ENCODE measurements at regions not wholly inside any gene's neighbourhood (a gene's known extent, or its start where the extent isn't known, plus 50 kb on each side); places are given as distances from the start of the nearest gene placed in this dataset.

GRCh38 chr10:60508037-60508436 lies 118.4 kb upstream of the ANK3 start:
- no peak for FAIRE-seq

DNA sequence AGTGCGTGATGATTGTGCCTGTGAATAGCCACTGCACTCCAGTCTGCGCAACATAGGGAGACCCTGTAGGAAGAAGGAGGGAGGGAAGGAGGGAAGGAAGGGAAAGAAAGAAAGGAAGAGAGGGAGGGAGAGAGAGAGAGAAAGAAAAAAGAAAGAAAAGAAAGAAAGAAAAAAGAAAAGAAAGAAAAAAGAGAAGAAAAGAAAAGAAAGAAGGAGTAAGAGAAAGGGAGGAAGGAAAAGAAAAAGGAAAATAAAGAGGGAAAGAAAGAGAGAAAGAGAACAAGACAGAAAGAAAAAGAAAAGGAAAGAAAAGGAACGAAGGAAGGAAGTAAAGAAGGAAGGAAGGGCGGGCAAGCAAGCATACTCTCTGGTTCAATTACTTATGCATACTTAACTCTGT lies 112.9 kb upstream of the ANK3 start:
- FAIRE-seq = no peak

DNA sequence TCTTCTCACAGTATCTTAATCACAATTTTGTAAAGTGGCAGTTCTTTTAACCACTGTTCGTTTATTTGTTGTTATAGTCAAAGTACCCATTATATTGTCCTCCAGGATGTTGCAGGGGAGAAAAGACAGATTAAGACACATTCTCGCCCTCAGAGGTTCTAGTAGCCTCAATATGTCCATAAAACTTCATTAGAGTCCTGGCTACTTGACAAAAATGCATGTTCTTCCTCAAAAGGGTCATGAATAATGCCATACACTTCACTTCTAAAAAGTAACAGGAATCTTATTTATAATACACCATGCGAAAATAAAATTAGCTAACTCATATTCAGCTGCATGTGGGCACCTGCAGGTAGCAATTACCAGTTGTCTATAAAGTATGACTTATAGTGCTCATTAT lies 109.3 kb upstream of the ANK3 start:
- no peak for FAIRE-seq

DNA sequence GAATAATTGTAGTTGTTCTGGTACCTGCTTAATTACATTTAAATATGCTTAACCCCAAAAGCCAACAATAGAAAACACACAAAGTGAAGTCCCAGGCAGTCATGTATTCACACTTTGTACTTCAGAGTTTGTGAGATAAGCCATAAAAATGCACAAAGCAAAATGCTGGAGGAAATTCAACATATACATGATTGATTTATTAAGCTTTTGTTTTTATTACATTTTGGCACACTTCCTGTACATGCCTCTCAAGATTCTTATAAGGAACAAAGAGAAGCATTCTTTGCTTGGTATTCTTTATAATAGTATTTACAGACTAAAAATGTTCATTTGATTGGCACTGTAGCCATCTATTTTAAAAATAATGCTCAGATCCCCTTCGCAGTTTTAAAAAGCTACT lies 107.7 kb upstream of the ANK3 start:
- no peak for FAIRE-seq

DNA sequence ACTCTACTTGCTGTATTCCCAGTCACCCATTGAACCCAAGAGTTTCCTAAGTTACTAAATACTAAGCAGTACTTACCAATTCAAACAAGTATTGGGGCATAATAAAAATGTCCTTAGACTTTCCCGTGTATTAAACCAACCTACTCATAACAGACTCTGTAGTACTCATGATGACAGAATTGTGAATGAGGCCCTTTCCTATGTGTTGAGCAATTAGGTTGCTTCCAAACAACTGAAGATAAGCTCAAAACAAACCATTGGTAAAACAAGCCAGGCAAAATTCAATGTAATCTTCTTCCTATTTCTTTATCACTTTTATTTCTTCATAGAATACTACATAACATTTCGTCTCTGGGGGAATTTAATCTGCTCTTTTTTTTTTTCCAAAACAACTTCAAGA lies 106.5 kb upstream of the ANK3 start:
- no peak for FAIRE-seq

GRCh38 chr10:60495338-60496055 lies 105.8 kb upstream of the ANK3 start:
- FAIRE-seq = no peak

DNA sequence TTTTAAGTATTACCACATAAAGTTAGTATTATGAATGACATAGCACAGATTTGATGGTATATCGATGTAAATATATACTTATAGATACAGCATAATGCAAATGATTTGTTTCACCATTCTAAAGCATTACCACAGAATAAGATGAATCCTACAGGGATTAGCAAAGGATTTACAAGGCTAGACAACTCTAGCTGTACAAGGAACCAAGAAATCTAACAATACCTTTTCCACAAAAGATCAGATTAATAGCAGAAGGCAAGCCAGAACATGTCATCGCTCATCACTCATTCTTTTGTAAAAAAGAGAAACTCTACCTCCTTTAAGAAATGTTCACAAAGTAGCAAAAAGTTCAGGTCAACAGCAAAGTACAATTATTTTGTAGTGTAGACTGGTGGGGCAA lies 105.1 kb upstream of the ANK3 start:
- FAIRE-seq = no peak

DNA sequence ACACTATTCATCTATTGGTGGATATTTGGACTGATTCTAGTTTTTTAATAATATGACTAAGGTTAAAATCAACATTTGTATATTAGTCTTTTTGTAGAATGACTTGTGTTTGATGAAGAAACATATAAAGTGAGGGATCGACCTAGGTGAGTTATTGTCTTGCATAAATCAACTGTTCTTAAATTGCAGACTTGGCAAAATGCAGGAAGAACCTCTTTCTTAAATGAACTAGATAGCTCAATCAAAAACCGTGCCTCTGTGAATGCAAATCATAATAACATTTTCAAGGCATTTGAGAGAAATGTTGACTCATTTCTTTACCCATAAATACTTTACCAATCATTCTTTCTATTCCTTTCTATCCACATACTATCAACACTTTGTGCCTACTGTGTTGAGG lies 101.5 kb upstream of the ANK3 start:
- FAIRE-seq = no peak

- no peak for FAIRE-seq
Measured at GRCh38 chr10:60490013-60490412, 100.3 kb upstream of the ANK3 start.

- FAIRE-seq = no peak
Measured at GRCh38 chr10:60488111-60488669, 98.5 kb upstream of the ANK3 start.

- no peak for FAIRE-seq
Measured at GRCh38 chr10:60487543-60487942, 97.9 kb upstream of the ANK3 start.

- FAIRE-seq = no peak
Measured at GRCh38 chr10:60485025-60485424, 95.3 kb upstream of the ANK3 start.

DNA sequence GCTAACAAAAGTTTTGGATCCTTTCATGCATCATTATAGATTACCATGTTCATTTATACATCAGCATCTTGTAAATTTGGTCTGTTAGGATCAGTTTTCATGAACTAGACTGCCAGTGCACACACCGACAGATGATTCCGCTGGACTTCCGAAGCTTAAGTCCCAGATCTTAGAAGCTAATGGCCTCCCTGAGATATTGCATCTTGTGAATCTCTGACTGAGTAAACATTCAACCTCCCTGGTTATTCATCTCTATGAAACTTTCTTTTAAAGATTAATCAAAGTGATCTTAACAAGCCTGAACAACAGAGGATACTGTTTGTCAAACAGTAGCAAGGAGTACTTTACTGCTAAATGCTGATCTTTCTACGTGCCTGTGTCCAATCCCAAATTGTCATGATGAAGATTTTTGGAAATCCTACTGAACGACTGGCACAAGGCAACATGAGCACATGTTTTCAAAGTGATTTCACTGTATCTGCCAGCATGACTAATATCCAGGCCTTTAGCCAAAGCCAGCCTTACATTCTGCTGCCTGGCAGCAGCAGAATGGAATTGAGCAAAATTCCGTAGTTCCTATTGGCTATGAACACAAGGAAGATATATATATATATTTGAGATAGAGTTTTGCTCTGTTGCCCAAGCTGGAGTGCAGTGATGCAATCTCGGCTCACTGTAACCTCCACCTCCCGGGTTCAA lies 91.3 kb upstream of the ANK3 start:
- no peak for FAIRE-seq

GRCh38 chr10:60479305-60480020 lies 89.8 kb upstream of the ANK3 start:
- FAIRE-seq = no peak

GRCh38 chr10:60476451-60476850 lies 86.8 kb upstream of the ANK3 start:
- FAIRE-seq = no peak

DNA sequence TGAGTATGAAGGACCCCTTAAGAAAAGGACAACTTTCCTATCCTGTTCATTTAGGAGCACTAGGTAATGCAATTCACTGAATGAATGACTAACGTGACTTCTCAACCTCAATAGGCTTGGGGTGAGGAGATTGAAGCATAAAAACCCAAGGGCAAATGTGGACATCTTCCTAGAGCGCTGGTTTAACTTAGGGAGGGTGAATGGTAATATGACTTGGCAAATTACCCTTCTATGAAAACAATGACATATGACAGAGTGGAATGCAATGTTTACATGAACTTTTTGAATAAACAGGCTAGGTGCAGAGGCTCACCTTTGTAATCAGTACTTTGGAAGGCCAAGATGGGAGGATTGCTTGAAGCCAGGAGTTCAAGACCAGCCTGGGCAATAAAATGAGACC lies 83.9 kb upstream of the ANK3 start:
- FAIRE-seq = no peak

DNA sequence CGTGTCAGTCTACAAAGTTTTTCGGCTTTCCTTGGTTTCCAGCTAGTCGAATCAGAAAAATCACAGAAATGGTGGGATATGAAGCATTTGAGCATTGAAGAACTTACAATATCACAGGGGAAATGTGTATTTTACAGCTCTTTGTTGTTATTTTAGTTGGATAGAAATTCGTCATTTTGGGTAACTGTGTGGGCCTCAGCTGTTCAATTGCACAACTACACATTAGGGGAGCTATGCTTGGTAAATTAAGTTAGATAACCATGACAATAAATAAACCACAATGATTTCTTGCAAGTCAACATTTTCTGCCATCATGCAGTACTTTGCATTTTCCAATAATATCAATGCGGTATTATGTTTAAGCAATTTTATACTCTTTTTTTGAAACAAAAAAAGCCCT lies 80.4 kb upstream of the ANK3 start:
- no peak for FAIRE-seq

DNA sequence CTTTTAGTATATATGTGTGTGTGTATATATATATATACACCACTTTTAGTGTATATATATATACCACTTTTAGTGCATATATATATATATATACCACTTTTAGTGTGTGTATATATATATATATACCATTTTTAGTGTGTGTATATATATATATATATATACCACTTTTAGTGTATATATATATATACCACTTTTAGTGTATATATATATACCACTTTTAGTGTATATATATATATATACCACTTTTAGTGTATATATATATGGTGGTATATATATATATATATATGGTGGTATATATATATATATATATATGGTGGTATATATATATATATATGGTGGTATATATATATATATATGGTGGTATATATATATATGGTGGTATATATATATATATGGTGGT lies 79.5 kb upstream of the ANK3 start:
- FAIRE-seq = peak; percentile 99

DNA sequence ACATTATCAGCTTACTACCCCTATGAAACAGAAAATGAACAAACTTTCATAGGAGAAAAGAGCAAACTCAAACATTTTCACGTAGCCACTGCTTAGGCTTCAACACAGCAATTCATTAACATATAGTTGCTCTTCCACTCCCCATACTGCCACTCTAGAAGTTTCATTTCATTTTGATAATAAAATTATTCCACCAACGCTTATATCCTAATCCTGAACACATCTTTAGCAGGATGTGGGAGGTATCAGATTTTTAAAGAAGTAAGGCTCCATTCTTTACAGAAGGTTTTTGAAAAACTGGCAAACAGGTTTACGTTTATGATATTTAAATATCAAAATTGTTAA lies 77.5 kb upstream of the ANK3 start:
- no peak for FAIRE-seq

GRCh38 chr10:60466267-60467201 lies 76.9 kb upstream of the ANK3 start:
- no peak for FAIRE-seq

DNA sequence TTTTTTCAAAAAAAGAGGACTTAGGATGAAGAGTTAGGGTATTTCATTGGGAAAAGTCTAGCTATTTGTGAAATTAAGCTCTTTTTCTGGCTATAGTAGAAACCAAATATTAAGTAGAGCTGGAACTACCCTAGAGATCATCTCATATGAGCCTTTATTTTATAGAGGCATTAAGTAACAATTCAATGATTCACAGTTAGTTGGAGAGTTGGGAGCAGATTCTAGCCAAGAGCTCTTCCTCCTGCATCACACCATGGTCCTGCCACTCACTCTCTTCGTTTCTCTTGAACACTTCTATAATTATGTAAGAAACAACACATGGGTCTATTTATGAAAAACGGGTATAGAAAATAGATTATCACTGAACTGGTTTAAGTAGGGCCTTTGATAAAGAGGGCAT lies 76.1 kb upstream of the ANK3 start:
- no peak for FAIRE-seq

- no peak for FAIRE-seq
Measured at GRCh38 chr10:60464659-60465058, 75.0 kb upstream of the ANK3 start.

DNA sequence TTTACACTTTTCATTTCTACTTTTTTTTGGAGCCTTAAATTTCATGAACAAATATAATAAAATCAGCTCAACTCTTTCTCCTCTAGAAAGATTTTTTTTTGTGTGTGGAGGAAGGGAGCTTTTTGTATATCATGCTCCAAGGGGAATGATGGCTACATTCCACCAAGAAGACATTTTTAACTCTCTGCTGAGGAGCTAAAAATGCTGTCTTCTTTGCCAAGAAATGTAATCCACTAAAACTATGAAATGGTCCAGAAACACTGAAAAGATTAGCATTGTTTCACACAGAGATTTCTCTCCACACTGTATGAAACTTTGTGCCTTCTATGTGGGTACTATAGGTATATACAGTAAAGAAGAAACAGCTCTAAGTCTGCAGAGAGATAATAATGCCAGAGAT lies 74.1 kb upstream of the ANK3 start:
- FAIRE-seq = no peak
